K562 (cell line): ENCODE measurements at regions not wholly inside any gene's neighbourhood (a gene's known extent, or its start where the extent isn't known, plus 50 kb on each side); places are given as distances from the start of the nearest gene placed in this dataset.

Experiments used
- CEBPB ChIP-seq: fragments of 450-650 bp; IDR thresholded peaks from 2 replicates; pipeline ENCODE4 v1.6.1; 2016; ENCODE audit warnings: missing genetic modification characterization, missing compliant biosample characterization
- KAT8 ChIP-seq: fragments of 450-650 bp; IDR thresholded peaks from 2 replicates; pipeline ENCODE4 v1.6.1; 2016; ENCODE audit warnings: low read depth, mild to moderate bottlenecking
- NCOA6 ChIP-seq: fragments of 450-650 bp; IDR thresholded peaks from 2 replicates; pipeline ENCODE4 v1.6.1; 2017; ENCODE audit warnings: mild to moderate bottlenecking
- POLR2A ChIP-seq: fragments of 450-650 bp; conservative IDR thresholded peaks from 2 replicates; pipeline ENCODE4 v1.6.1; 2016
- ZNF583 ChIP-seq: fragments of 250-450 bp; sonication (Bioruptor Pico); IDR thresholded peaks from 2 replicates; pipeline ENCODE4 v1.4.0; 2020
- ZNF830 ChIP-seq: fragments of 250-450 bp; sonication (Bioruptor Pico); IDR thresholded peaks from 2 replicates; pipeline ENCODE4 v1.5.0; 2021; ENCODE audit warnings: mild to moderate bottlenecking
- TF ChIP-seq, protein P1 (sequence below), 2 experiments: fragments of 450-650 bp in 1 of 2; sonication (generic) in 1 of 2; formaldehyde crosslinking in 1 of 2; IDR thresholded peaks in 1 of 2; conservative IDR thresholded peaks in 1 of 2; 2 replicates each; pipeline versions ENCODE4 v1.6.1 to v1.8.1; 2016 to 2023; ENCODE audit warnings: mild to moderate bottlenecking in 2 of 2, moderate library complexity in 2 of 2, inconsistent platforms in 1 of 2, missing genetic modification reagents in 1 of 2
- TF ChIP-seq, protein P2 (sequence below), 2 experiments: IDR thresholded peaks in 1 of 2; conservative IDR thresholded peaks in 1 of 2; 2 replicates each; pipeline ENCODE4 v1.6.1; 2016; ENCODE audit warnings: low read depth in 2 of 2, mild to moderate bottlenecking in 1 of 2, missing compliant biosample characterization in 1 of 2, missing genetic modification characterization in 1 of 2, moderate library complexity in 1 of 2
- TF ChIP-seq, protein P3 (sequence below): fragments of 200-800 bp; sonication (Bioruptor generic); IDR thresholded peaks from 2 replicates; pipeline ENCODE4 v1.6.1; 2017; ENCODE audit warnings: missing genetic modification characterization, missing compliant biosample characterization

DNA sequence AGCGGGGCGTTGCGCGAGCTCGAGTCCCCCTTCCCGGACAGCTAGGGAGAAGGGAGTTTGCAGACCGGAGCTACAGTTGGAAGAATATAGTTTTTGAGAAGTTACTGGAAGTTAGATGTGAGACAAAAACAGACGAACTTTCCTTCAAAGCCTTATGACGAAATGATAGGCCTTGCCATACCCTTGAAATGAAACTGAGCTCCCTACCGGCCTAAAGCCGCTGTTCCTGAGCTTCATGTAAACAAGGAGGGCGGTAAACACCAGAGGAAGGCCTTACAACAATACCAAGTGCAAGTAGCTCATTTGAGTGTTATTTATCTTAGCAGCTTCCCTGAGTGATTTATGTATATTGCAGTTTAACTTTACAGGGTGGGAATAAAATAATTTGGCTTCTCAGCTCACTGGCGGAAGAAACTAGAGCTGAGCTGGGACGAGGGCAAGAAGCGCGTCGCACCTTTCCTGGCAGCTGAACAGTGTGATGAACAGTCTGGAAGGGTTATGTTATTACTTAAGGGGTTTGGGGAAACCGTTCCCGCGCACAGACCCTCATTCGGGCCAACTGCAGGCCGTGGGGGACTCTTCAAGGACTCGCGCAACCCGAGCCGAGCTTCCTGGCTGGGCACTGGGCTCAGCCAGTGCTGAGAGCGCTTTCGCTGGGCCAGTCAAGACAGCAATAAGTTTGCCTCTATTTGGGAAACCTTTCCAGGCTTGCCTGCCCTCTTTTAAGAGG is 111.2 kb downstream of the KCNRG start (continued):
- TF ChIP-seq, protein P1, sequence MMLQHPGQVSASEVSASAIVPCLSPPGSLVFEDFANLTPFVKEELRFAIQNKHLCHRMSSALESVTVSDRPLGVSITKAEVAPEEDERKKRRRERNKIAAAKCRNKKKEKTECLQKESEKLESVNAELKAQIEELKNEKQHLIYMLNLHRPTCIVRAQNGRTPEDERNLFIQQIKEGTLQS (IDR thresholded peaks at IDR 0.05), result peak; percentile 29; the same call in 1 of the 2 replicates
- TF ChIP-seq, protein P1 (CRISPR knock-in tag; conservative IDR thresholded peaks at IDR 0.05), result no peak
- TF ChIP-seq NCOA6, result no peak
- TF ChIP-seq KAT8, result no peak
- TF ChIP-seq, protein P2, sequence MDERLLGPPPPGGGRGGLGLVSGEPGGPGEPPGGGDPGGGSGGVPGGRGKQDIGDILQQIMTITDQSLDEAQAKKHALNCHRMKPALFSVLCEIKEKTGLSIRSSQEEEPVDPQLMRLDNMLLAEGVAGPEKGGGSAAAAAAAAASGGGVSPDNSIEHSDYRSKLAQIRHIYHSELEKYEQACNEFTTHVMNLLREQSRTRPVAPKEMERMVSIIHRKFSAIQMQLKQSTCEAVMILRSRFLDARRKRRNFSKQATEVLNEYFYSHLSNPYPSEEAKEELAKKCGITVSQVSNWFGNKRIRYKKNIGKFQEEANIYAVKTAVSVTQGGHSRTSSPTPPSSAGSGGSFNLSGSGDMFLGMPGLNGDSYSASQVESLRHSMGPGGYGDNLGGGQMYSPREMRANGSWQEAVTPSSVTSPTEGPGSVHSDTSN (CRISPR knock-in tag; IDR thresholded peaks at IDR 0.05; ENCODE audit: low read depth), result no peak
- TF ChIP-seq, protein P2 (tag; conservative IDR thresholded peaks at IDR 0.05; ENCODE audit: low read depth), result peak; percentile 28; the same call in 1 of the 2 replicates
- TF ChIP-seq POLR2A, result 0 out of 2 replicates have a peak, but pooled peaks have one; percentile 3
- TF ChIP-seq CEBPB (tag), result peak; percentile 26; the same call in 1 of the 2 replicates
- no peak for TF ChIP-seq ZNF830 (CRISPR knock-in tag)
- TF ChIP-seq ZNF583 (CRISPR knock-in tag), result 0 out of 2 replicates have a peak, but pooled peaks have one; percentile 0
- TF ChIP-seq, protein P3, sequence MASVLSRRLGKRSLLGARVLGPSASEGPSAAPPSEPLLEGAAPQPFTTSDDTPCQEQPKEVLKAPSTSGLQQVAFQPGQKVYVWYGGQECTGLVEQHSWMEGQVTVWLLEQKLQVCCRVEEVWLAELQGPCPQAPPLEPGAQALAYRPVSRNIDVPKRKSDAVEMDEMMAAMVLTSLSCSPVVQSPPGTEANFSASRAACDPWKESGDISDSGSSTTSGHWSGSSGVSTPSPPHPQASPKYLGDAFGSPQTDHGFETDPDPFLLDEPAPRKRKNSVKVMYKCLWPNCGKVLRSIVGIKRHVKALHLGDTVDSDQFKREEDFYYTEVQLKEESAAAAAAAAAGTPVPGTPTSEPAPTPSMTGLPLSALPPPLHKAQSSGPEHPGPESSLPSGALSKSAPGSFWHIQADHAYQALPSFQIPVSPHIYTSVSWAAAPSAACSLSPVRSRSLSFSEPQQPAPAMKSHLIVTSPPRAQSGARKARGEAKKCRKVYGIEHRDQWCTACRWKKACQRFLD (CRISPR knock-in tag), result peak; percentile 64; the same call in 1 of the 2 replicates
